Keratinocyte (primary cell): ENCODE measurements at regions not wholly inside any gene's neighbourhood (a gene's known extent, or its start where the extent isn't known, plus 50 kb on each side); places are given as distances from the start of the nearest gene placed in this dataset.

Experiments
- CTCF ChIP-seq, 3 experiments: IDR thresholded peaks in 1 of 3; conservative IDR thresholded peaks in 1 of 3; optimal IDR thresholded peaks in 1 of 3; 2 replicates in 2 of 3; 3 replicates in 1 of 3; pipeline versions ENCODE3 to v1.5.1; 2011; ENCODE audit warnings: low read length in 3 of 3, mild to moderate bottlenecking in 3 of 3, moderate library complexity in 2 of 3, control low read depth in 1 of 3, inconsistent platforms in 1 of 3; ENCODE audit not compliant: insufficient read depth in 2 of 3; ENCODE audit errors: extremely low read depth in 1 of 3
- EZH2 ChIP-seq: IDR thresholded peaks from one replicate; pipeline ENCODE4 v1.6.1; 2012; ENCODE audit warnings: inconsistent platforms, mild to moderate bottlenecking, low read length, moderate library complexity

GRCh38 chr11:129739339-129739738, 76.3 kb upstream of the TMEM45B start:
- TF ChIP-seq CTCF (optimal IDR thresholded peaks at IDR 0.05 in 1 of 3, IDR thresholded peaks at IDR 0.05 in 1 of 3, conservative IDR thresholded peaks at IDR 0.05 in 1 of 3; ENCODE audit: extremely low read depth in 1 of 3, insufficient read depth in 2 of 3, low read length in 3 of 3) (no peak), EZH2 (no peak)
